ENCODE measurements at regions not wholly inside any gene's neighbourhood (a gene's known extent, or its start where the extent isn't known, plus 50 kb on each side); places are given as distances from the start of the nearest gene placed in this dataset.

- Histone ChIP-seq H3K4me3 (ENCODE audit: low read depth, low read length) (no peak overlapping the region), H3K4me1 (no peaks in the 10 kb centered on the region), H3K27me3 (no peaks in the 10 kb centered on the region), H3K36me3 (no peaks in the 10 kb centered on the region), H3K9me3 (no peaks in the 10 kb centered on the region)
- TF ChIP-seq CTCF (IDR thresholded peaks at IDR 0.05; ENCODE audit: low read depth, low read length): no peak
- DNase-seq: no peak
These were observed 87.1 kb upstream of the AHR start for GRCh38 chr7:17211307-17211836.

- H3K9me3 ChIP-seq: no peaks in the 10 kb centered on the region
- no peaks in the 10 kb centered on the region for H3K27me3 ChIP-seq
- TF ChIP-seq CTCF (IDR thresholded peaks at IDR 0.05; ENCODE audit: low read depth, low read length): no peak
- DNase-seq: no peak
- no peaks in the 10 kb centered on the region for H3K4me1 ChIP-seq
- H3K4me3 ChIP-seq (ENCODE audit: low read depth, low read length): no peak overlapping the region
- H3K36me3 ChIP-seq: no peaks in the 10 kb centered on the region
These were observed 86.3 kb upstream of the AHR start for GRCh38 chr7:17212188-17212587.

- H3K27me3 ChIP-seq: no peaks in the 10 kb centered on the region
- no peaks in the 10 kb centered on the region for H3K36me3 ChIP-seq
- H3K4me3 ChIP-seq (ENCODE audit: low read depth, low read length): no peak overlapping the region
- no peaks in the 10 kb centered on the region for H3K4me1 ChIP-seq
- H3K9me3 ChIP-seq: no peaks in the 10 kb centered on the region
- TF ChIP-seq CTCF (IDR thresholded peaks at IDR 0.05; ENCODE audit: low read depth, low read length): no peak
- DNase-seq: no peak
These were observed 70.5 kb upstream of the AHR start for GRCh38 chr7:17227766-17228490.

GRCh38 chr7:17229228-17229627, 69.2 kb upstream of the AHR start:
- no peaks in the 10 kb centered on the region for H3K27me3 ChIP-seq
- no peak for TF ChIP-seq CTCF (IDR thresholded peaks at IDR 0.05; ENCODE audit: low read depth, low read length)
- H3K36me3 ChIP-seq: no peaks in the 10 kb centered on the region
- no peaks in the 10 kb centered on the region for H3K9me3 ChIP-seq
- no peak overlapping the region for H3K4me3 ChIP-seq (ENCODE audit: low read depth, low read length)
- DNase-seq: no peak
- H3K4me1 ChIP-seq: no peaks in the 10 kb centered on the region

- Histone ChIP-seq H3K27me3 (no peaks in the 10 kb centered on the region), H3K4me1 (no peaks in the 10 kb centered on the region), H3K4me3 (ENCODE audit: low read depth, low read length) (no peak overlapping the region), H3K36me3 (no peaks in the 10 kb centered on the region), H3K9me3 (no peaks in the 10 kb centered on the region)
- no peak for TF ChIP-seq CTCF (IDR thresholded peaks at IDR 0.05; ENCODE audit: low read depth, low read length)
- DNase-seq: no peak
These were observed 68.2 kb upstream of the AHR start for GRCh38 chr7:17230099-17230807.

- Histone ChIP-seq H3K4me1 (no peaks in the 10 kb centered on the region), H3K36me3 (no peaks in the 10 kb centered on the region), H3K9me3 (no peaks in the 10 kb centered on the region), H3K27me3 (no peaks in the 10 kb centered on the region), H3K4me3 (ENCODE audit: low read depth, low read length) (no peak overlapping the region)
- no peak for TF ChIP-seq CTCF (IDR thresholded peaks at IDR 0.05; ENCODE audit: low read depth, low read length)
- no peak for DNase-seq
These were observed 64.8 kb upstream of the AHR start for GRCh38 chr7:17233603-17234002.

All from BE2C (cell line).